Superior temporal gyrus (tissue), 1 donor: ENCODE measurements at regions not wholly inside any gene's neighbourhood (a gene's known extent, or its start where the extent isn't known, plus 50 kb on each side); places are given as distances from the start of the nearest gene placed in this dataset.

Experiments used
- DNase-seq: peaks from one replicate; pipeline ENCODE4 v3.0.0-alpha.2; 2016; ENCODE audit errors: extremely low spot score

DNA sequence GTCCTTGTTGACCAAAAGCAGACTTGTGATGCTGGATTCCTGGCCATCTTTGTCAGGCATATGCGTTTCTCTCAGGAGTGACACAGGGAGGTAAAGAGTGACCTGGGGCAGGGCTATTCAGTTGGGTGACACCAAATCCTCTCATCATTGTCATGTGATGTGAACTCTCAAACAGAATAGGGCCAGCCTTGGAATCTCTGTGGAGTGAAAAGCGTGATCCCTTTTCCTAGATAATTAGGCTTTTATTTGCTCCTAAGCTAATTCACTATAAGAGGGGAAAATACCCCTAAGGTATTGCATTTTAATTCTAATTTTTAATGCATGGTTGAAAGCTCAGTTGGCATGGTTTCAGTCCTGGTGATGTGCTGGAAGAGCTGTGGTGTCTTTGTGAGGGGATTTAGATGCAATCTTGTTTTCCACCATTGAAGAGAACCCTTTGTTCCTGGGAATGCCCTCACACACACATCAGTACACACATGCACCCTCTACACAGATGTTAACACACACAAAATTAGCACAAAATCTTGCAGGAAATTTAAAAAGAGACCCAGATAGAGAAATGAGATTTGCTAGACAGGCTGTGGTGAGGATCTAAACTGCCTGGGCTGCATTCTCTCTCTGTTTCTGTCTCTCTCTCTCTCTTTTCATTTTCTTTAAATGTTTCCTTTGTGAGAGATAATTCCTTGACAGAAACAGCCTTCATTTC lies 349.9 kb downstream of the TSN start:
- no peak for DNase-seq

DNA sequence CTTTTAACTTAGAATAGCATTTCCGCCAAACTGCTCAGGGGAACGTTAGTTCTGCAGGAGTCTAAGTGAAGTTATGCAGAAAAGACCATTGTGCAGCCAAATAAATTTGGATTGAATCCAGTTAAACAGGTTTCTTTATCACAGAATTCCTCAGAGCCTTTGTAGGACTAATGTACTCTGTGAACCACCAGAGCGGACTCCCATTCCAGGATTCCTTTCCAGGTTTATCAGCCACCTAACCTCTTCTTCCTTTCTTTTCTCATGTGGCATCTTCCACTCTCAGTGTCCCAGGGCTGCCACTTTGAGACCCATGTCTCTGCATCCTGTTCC lies 350.4 kb downstream of the TSN start:
- no peak for DNase-seq

DNA sequence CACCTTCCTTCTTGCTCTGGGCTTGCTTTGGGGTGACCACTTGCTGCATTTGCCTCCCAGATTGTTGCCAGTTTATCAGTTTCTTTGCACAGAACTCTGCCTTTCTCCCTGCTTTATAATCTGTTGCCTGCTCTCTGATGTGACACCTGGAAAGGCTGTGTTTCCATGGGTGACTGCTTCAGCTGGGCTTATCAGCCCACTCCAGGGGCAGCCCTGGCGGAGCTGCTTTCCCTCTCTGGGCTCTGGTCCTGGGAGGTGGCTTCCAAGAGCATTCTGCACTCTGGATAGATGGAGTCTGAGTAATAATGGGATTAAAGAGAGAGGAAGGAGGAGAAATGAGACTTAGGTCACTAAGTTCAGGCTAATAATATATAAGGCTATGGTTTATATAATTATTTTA lies 352.7 kb downstream of the TSN start:
- DNase-seq, result no peak

DNA sequence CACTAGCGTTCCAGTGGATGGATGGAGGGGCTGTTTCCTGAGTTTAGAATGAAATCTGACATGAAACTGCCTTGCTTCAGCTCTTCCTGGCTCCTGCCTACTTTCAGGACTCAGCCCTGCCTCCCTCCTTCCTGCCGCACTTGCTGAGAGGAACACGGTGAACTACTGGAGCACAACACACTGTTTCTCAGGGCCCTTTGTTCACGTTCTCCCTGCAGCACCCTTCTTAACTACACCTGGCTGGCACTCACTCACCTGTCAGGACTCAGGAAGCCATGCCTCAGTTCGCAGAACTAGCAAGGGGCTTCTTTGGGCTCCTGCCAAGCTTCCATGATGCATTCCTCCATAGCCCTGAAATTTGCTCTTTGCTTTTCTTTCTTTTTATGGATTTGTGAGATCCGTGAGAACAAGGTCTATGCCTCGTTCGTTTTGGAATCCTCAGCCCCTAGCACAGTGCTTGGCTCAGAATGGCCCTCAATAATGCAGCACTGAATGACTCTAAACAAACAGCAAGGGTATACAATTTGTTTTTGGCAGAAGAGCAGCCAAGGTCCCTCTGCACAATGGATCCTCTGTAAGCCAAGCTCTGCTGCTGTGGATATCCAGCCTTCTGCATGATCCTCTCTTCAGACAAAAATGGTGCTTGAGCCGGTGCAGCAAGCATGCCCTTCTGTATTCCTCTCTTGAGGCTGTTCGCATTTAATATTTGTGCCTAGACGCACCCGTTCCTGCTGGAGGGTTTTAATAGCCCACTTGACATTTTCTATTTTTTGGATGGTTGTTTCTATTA lies 357.0 kb downstream of the TSN start:
- DNase-seq, result no peak

DNA sequence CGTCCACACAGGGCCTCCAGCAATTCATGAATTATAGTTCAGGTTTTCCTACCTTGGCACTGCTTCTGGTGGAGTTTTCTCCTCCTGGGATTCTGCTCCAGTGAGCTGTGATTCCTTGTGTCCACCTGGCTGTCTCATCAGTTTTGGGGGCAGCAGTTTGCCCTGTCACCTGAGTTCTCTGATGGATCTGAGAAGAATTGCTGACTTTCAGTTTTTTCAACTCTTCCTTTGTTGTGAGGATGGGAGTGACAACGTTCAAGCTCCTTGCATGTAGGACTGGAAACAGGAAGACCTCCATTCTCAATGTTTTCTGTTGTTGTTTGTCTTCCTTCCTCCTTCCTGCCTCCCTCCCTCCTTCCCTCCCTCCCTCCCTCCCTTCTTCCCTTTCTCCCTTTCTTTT lies 359.0 kb downstream of the TSN start:
- DNase-seq, result no peak

GRCh38 chr2:122117371-122117770 lies 361.9 kb downstream of the TSN start:
- DNase-seq, result no peak

DNA sequence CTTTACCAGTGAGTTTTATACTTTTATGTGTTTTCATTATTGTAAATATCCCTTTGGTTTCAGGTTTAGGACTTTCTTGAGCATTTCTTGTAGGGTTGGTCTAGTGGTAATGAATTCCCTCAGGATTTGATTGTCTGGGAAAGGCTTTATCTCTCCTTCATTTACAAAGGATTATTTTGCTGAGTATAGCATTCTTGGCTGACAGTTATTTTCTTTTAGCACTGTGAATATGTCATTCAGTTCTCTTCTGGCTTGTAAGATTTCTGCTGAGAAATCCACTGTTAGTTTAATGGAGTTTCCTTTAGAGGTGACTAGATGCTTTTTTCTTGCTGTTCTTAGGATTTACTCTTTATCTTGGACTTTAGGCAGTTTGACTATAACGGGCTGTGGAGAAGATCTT lies 373.9 kb downstream of the TSN start:
- DNase-seq, result no peak

- no peak for DNase-seq
Observed at GRCh38 chr2:122132147-122132691, 376.8 kb downstream of the TSN start.

DNA sequence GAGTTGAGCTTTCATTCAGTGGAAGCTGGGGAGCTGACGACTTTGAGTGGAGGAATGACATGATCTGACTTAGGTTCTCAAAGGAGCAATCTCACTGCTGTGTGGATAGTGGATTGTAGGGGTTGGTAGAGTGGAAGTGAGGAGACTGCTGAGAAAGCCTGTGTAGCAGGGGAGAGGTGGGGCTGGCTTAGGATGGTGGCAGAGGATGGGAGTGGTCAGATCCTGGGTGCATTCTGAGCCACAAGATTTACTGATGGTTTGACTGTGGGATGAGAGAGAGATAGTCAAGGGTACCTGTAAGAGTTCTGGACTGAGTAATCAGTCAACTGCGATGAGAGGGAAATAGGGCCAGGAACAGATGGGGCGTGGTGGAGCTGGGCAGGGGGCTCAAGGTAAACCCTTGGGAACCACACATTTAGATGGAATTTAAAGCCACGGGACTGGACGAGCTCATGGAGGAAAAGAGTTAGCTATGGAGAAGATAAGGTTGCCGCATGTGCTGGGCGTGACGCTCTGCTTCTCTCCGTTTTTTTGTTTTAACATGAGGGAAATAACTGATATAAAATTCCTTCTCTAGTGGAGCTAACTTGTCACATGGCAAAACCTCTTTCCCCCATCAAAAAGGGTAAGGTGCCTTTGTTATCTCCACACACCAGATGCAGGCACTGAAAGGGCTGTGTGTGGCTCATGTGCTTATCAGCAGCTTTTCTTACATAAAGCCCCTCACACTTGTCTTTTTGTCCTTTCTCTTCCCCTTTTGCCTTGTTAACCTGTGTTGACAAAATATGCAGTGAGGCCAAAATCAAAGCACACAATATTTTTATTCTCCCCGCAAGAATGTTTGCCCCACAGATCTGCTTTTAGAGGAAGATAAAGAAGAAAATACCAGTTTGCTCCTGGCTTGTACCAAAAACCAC lies 379.8 kb downstream of the TSN start:
- DNase-seq, result no peak

GRCh38 chr2:122136056-122136455 lies 380.6 kb downstream of the TSN start:
- DNase-seq, result no peak

DNA sequence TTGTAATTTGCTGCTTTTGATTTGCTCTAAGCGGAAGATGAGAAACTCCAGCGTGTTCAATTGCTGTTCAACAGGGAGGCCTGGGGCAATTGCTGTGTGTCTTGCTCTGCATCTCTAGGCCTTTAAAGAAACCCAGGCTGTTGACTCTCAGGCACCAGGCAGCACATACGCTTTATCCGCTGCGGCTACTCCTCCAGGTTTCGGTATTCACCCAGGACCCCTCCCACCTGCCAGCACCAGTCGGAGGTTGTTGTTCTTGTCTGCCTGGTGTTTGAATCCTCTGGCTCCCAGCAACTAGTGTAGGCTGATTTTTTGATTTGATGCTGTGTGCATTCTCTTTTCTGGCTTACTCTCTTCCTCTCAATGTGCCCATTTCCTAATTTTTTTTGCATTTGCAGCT lies 383.1 kb downstream of the TSN start:
- no peak for DNase-seq

DNA sequence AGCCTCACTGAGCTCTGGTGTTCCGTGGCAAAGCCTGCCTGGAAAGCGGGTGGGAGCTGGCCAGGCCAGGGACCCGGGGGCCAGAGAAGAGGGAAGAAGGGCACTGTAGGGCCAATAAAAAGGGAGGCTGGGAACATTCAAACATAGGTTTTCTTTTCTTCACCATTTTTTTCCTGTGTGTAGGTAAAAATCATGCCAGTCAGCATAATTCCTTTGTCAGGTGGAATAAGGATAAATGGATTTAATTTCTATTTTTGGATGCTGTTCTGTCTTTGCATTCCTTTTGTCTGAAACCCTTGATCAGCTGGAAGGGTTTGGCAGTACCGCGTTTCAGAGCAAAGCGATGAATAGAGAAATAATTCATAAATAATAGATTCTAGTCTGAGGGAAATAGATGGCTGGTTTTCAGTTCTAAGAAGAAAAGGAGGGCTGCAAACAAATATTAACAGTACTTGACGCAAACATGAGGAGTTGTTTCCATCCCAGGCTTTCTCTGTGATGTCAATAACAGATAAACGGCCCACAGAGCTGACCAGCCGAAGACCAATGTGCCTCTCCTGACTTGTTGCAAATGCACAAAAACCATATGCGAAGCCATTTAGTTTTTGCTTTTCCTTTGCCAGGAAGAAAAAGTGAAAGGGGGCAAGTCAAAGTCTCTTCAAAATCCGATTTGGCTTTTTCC lies 384.4 kb downstream of the TSN start:
- DNase-seq, result no peak

GRCh38 chr2:122144884-122145283 lies 389.4 kb downstream of the TSN start:
- no peak for DNase-seq

DNA sequence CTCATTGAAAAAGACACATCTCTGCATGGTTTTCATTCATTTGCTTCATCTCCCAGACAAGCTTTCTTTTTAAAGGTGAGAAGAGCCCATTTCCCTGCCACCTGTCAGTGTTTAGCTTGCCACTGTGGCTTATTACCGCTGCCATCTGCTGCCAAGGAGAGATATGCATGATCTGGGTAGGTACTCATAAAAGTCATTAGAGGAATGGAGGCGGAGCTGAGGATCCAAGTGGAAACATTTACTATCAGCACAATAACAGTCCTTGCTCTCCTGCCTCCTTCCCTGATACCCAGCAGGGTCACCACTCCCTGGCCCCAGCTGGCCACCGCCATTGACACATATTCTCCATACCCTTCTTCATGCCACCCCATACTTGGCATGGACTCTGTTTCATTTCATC lies 390.4 kb downstream of the TSN start:
- DNase-seq, result no peak

DNA sequence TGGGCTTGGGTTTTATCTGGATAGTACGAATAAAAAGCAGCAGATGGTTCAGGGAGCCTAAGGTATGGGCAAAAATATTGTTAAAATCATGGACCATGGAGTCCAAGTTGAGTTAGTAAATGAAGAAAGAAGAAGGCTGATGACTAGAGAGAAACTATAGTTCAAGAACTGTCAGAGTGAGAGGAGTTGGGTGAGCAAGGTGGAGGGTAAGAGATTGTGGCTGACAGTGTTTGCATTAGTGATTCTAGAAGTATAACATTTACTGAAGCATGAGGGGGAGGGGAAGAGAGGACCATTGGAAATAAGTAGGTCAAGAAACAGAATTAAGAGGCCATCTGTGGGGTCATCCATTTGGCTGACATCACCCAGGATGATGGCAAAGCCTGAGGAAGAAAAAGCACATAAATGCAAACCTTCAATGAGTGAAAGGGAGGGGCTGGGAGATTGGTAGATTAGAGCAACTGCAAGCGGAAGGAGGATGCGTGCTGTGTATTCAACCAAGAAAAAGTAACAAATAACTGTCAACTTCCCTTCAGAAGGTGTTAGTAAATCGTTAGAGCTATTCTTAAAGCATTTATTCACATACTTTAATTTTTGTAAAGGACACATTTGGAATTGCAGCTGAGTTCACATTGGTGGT lies 392.8 kb downstream of the TSN start:
- no peak for DNase-seq

- no peak for DNase-seq
Observed at GRCh38 chr2:122150524-122151280, 395.3 kb downstream of the TSN start.

GRCh38 chr2:122152571-122152970 lies 397.1 kb downstream of the TSN start:
- DNase-seq, result no peak

- DNase-seq, result no peak
Observed at GRCh38 chr2:122156176-122156890, 400.9 kb downstream of the TSN start.

DNA sequence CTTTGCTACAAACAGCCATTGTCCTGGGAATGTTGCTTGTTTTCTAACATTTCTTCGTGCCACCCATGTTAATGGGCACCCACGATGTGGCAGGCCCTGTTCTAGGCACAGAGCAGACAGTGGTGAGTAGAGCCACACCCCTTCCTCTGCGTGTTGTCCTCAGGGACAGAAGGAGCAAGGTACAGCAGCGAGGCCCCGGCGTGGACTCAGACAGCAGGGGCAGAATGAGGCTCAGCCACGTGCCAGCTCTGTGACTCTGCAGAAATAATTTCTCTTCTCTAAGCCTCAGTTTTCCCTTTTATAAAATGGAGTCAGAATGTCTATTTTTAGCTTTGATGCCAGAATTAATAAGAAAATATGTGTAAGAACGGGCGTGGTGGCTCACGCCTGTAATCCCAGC lies 401.7 kb downstream of the TSN start:
- no peak for DNase-seq

DNA sequence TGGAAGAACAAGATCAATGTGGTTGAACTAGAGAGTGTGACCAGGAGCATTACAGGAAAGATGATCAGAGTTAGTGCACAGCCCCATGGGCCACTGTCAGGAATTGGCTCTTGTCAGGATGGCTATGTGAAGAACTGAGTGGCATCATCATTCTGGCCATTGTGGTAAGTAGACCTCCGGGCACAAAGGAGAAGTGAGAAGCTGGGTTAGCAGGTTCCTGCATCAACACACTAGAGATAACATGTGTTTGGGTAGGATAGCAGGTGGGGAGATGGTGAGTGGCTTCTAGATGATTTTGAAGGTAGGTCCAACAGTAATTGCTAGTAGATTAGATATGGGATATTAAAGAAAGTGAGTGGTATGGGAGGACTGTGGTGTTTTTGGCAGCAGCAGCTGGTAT lies 408.2 kb downstream of the TSN start:
- DNase-seq, result no peak
